Breast epithelium (tissue), 4 donors: ENCODE measurements at regions not wholly inside any gene's neighbourhood (a gene's known extent, or its start where the extent isn't known, plus 50 kb on each side); places are given as distances from the start of the nearest gene placed in this dataset.
"Not testable (repeated sequence)": the region's sequence is repeated elsewhere in the genome, so short reads cannot be mapped to it uniquely, and the experiment has no call there.

ENCODE experiments used
- DNase-seq, 2 donors: peaks; one replicate each; pipeline ENCODE4 v3.0.0-alpha.2; 2019; ENCODE audit warnings: low spot score in 2 of 2
- H3K27ac ChIP-seq, 2 donors: fragments of 200-600 bp; sonication (generic) in 1 of 2; one replicate each; pipeline ENCODE4 v1.5.1; 2016 to 2019; ENCODE audit warnings: mild to moderate bottlenecking in 1 of 2
- H3K27me3 ChIP-seq, 2 donors: fragments of 200-600 bp; sonication (generic) in 1 of 2; one replicate each; pipeline versions ENCODE4 v1.5.1 to v1.6.0; 2017 to 2019; ENCODE audit warnings: control low read depth in 1 of 2, mild to moderate bottlenecking in 1 of 2
- H3K36me3 ChIP-seq: fragments of 200-600 bp; one replicate; pipeline ENCODE4 v1.5.1; 2019
- H3K4me1 ChIP-seq, 2 donors: fragments of 200-600 bp; sonication (generic); one replicate each; pipeline ENCODE4 v1.5.1; 2016 to 2019; ENCODE audit warnings: control low read depth in 1 of 2
- H3K4me3 ChIP-seq, 3 donors: fragments of 200-600 bp; sonication (generic); 1 replicate in 2 of 3; 2 replicates in 1 of 3; pipeline ENCODE4 v1.5.1; 2016 to 2019; ENCODE audit warnings: mild to moderate bottlenecking in 3 of 3, moderate library complexity in 2 of 3
- H3K9me3 ChIP-seq, 2 donors: fragments of 200-600 bp; sonication (generic) in 1 of 2; one replicate each; pipeline ENCODE4 v1.5.1; 2016 to 2019; ENCODE audit warnings: control low read depth in 1 of 2
- POLR2A ChIP-seq: fragments of 450-650 bp; IDR thresholded peaks from one replicate; pipeline ENCODE4 v1.6.1; 2016; ENCODE audit warnings: antibody characterized with exemption, mild to moderate bottlenecking, moderate library complexity
- POLR2AphosphoS5 ChIP-seq, 3 donors: sonication (generic); formaldehyde crosslinking; IDR thresholded peaks; one replicate each; pipeline ENCODE4 v1.6.1; 2017; ENCODE audit warnings: antibody characterized with exemption in 3 of 3
- intact Hi-C: fragments of 100-400 bp; cut with DNase I; formaldehyde crosslinking; loops from one replicate; pipeline ENCODE4 v1.15.1; 2023; ENCODE audit warnings: low total_unique reads
- TF ChIP-seq, protein P1 (sequence below), 3 donors: fragments of 450-650 bp; IDR thresholded peaks; one replicate each; pipeline ENCODE4 v1.5.1; 2016 to 2017; ENCODE audit warnings: antibody characterized with exemption in 3 of 3, mild to moderate bottlenecking in 3 of 3, moderate library complexity in 3 of 3

DNA sequence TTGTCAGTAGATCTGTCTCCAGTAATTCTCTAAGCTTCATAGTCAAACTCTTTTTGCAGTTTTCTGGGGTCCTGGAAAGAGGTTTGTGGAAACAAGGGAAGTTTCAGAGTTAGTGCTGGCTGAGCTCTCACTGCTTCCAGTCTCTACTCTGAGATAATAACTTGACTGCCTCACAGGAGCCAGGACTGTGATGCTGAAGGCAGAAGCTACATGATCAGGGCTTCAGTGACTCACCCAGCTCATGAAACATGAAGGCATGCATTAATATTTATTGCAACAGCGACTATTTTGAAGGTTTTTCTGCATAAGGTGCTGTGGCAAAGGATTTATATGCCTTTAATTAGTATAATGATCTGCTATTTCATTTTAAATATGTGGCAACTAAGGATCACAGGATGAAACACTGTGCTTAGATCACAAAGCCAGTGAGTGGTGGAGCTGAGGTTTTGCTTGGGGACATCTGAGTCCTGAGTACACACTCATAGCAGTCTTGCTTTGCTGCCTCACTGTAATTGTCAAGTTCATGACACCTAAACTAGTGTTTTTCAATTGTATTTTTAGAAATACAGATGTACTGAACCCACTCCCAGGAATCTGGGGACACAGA lies 448.4 kb upstream of the GCFC2 start:
- no peaks in the 10 kb centered on the region for H3K4me1 ChIP-seq
- no peak overlapping the region for H3K27ac ChIP-seq
- no peaks in the 10 kb centered on the region for H3K36me3 ChIP-seq
- no peaks in the 10 kb centered on the region for H3K27me3 ChIP-seq
- DNase-seq = no peak
- H3K9me3 ChIP-seq = no peaks in the 10 kb centered on the region
- TF ChIP-seq POLR2A (no peak), POLR2AphosphoS5 (IDR thresholded peaks at IDR 0.05) (no peak)
- TF ChIP-seq, protein P1, sequence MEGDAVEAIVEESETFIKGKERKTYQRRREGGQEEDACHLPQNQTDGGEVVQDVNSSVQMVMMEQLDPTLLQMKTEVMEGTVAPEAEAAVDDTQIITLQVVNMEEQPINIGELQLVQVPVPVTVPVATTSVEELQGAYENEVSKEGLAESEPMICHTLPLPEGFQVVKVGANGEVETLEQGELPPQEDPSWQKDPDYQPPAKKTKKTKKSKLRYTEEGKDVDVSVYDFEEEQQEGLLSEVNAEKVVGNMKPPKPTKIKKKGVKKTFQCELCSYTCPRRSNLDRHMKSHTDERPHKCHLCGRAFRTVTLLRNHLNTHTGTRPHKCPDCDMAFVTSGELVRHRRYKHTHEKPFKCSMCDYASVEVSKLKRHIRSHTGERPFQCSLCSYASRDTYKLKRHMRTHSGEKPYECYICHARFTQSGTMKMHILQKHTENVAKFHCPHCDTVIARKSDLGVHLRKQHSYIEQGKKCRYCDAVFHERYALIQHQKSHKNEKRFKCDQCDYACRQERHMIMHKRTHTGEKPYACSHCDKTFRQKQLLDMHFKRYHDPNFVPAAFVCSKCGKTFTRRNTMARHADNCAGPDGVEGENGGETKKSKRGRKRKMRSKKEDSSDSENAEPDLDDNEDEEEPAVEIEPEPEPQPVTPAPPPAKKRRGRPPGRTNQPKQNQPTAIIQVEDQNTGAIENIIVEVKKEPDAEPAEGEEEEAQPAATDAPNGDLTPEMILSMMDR (IDR thresholded peaks at IDR 0.05) = no peak
- intact Hi-C loops = no loop called here
- H3K4me3 ChIP-seq = no peak overlapping the region

DNA sequence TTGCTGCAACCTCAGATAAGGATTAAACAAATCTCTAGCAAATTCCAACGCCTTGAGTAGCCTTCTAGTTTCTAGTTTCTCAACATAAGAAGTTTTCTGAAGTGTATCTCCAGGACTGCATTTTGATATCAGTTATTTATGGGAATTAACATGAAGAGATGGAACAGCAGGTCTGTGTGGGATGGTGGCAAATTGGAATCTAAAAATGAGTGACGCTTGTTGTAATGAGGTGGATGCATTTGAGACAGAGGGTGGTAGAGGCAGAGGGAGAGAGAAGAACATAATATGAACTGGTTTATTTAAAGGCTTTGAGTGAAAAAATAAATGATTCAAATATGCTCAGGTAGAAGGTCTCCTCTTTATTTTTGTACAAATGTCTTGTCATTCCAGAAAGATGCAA lies 446.8 kb upstream of the GCFC2 start:
- Histone ChIP-seq H3K4me1 (no peaks in the 10 kb centered on the region), H3K27ac (no peak overlapping the region), H3K9me3 (no peaks in the 10 kb centered on the region), H3K36me3 (no peaks in the 10 kb centered on the region), H3K27me3 (no peaks in the 10 kb centered on the region), H3K4me3 (no peak overlapping the region)
- TF ChIP-seq POLR2A = no peak
- TF ChIP-seq POLR2AphosphoS5 (IDR thresholded peaks at IDR 0.05) = no peak
- TF ChIP-seq, protein P1 (IDR thresholded peaks at IDR 0.05) = no peak
- DNase-seq = no peak
- intact Hi-C loops = no loop called here

DNA sequence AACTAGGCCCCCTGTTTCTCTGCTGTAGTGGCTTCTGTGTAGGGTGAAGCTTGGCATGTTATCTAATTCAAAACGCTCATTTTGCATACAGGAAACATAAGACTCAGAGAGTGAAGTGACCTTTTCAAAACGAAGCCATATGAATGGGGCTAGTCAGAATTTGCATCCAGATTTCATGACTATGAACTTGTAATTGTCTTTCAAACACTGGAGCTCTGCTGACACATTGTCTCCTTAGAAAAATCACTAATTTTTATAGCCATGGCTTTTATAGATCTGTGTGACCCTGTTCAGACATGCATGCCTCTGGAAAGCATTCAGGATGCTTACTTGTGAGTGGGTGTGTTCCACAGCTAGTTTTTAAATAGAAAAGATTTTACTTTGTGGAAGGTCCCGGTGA lies 444.3 kb upstream of the GCFC2 start:
- DNase-seq = no peak
- no peaks in the 10 kb centered on the region for H3K4me1 ChIP-seq
- H3K9me3 ChIP-seq = no peaks in the 10 kb centered on the region
- TF ChIP-seq POLR2AphosphoS5 (IDR thresholded peaks at IDR 0.05) (no peak), POLR2A (no peak)
- TF ChIP-seq, protein P1 (IDR thresholded peaks at IDR 0.05) = no peak
- H3K4me3 ChIP-seq = no peak overlapping the region
- intact Hi-C loops = no loop called here
- H3K36me3 ChIP-seq = no peaks in the 10 kb centered on the region
- no peaks in the 10 kb centered on the region for H3K27me3 ChIP-seq
- H3K27ac ChIP-seq = no peak overlapping the region

DNA sequence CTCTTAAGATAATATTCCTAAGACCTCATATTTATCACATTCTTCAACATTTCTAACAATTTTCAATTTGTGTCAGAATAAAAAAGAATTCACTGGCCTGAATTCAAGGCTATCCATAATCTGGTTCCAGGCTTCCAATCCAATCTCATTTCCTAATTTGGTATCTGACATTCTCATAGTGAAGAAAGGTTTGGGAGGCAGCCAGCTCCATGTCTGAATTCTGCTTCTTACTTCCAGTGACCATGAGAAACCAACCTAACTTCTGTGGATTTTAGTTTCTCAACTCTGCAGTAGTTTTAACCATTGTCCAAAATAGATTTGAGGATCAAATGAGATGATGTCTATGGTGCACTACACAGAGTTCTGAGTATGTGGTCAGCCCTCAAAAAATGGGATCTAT lies 439.1 kb upstream of the GCFC2 start:
- H3K4me1 ChIP-seq = no peaks in the 10 kb centered on the region
- intact Hi-C loops = no loop called here
- TF ChIP-seq POLR2AphosphoS5 (IDR thresholded peaks at IDR 0.05) (no peak), POLR2A (no peak)
- TF ChIP-seq, protein P1 (IDR thresholded peaks at IDR 0.05) = no peak
- no peaks in the 10 kb centered on the region for H3K27me3 ChIP-seq
- H3K27ac ChIP-seq = no peak overlapping the region
- peaks cover 0 to 9% of the 10 kb centered on the region in 2 donors for H3K9me3 ChIP-seq
- no peak for DNase-seq
- no peaks in the 10 kb centered on the region for H3K36me3 ChIP-seq
- no peak overlapping the region for H3K4me3 ChIP-seq

DNA sequence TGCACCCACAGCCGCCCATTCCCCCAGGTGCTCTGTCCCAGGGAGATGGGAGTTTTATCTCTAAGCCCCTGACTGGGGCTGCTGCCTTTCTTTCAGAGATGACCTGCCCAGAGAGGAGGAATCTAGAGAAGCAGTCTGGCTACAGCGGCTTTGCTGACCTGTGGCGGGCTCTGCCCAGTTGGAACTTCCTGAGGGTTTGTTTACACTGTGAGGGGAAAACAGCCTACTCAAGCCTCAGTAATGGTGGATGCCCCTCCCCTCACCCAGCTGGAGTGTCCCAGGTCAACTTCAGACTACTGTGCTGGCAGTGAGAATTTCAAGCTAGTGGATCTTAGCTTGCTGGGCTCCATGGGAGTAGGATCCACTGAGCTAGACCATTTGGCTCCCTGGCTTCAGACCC lies 428.6 kb upstream of the GCFC2 start:
- DNase-seq, H3K9me3 ChIP-seq, H3K27me3 ChIP-seq, H3K27ac ChIP-seq, H3K36me3 ChIP-seq, intact Hi-C loops, H3K4me1 ChIP-seq, H3K4me3 ChIP-seq: not testable (repeated sequence)

DNA sequence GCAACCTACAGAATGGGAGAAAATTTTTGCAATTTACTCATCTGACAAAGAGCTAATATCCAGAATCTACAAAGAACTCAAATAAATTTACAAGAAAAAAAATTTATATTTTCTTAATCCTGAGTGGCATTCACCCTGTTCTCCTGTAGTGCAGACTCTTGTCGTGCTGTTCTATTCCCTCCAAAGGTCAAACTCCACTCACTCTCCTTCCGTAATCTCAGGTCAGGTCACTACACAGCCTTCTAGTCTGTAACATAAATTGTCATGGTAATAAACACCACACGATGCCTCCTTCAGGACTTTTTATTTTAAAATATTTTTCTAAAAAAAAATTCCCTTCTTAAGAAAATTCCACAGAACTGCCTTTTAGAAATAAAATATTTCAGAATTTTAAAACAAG lies 417.9 kb upstream of the GCFC2 start:
- Histone ChIP-seq H3K27ac (no peak overlapping the region), H3K4me3 (no peak overlapping the region), H3K36me3 (no peaks in the 10 kb centered on the region), H3K4me1 (no peaks in the 10 kb centered on the region), H3K27me3 (no peaks in the 10 kb centered on the region), H3K9me3 (no peaks in the 10 kb centered on the region)
- DNase-seq = no peak
- TF ChIP-seq POLR2AphosphoS5 (IDR thresholded peaks at IDR 0.05) (no peak), POLR2A (no peak)
- TF ChIP-seq, protein P1 (IDR thresholded peaks at IDR 0.05) = no peak
- intact Hi-C loops = no loop called here
